IPS DF 4.7 (cell line): ENCODE measurements at regions not wholly inside any gene's neighbourhood (a gene's known extent, or its start where the extent isn't known, plus 50 kb on each side); places are given as distances from the start of the nearest gene placed in this dataset.

Experiments used
- DNase-seq: peaks from one replicate; pipeline ENCODE4 v3.0.0-alpha.2; 2013; ENCODE audit warnings: low spot score; ENCODE audit errors: extremely low read depth

- DNase-seq, result no peak
These were observed 1115.0 kb downstream of the VRK1 start for GRCh38 chr14:97912217-97912616.

GRCh38 chr14:97916100-97916499, 1118.9 kb downstream of the VRK1 start:
- no peak for DNase-seq

GRCh38 chr14:97916669-97917568, 1119.7 kb downstream of the VRK1 start:
- no peak for DNase-seq

GRCh38 chr14:97920201-97920600, 1123.0 kb downstream of the VRK1 start:
- no peak for DNase-seq

- no peak for DNase-seq
These were observed 1124.1 kb downstream of the VRK1 start for GRCh38 chr14:97921296-97921695.

GRCh38 chr14:97924922-97925613, 1127.9 kb downstream of the VRK1 start:
- DNase-seq, result no peak

- DNase-seq, result no peak
These were observed 1133.0 kb downstream of the VRK1 start for GRCh38 chr14:97930166-97930565.

- no peak for DNase-seq
These were observed 1134.1 kb downstream of the VRK1 start for GRCh38 chr14:97931273-97931672.

- no peak for DNase-seq
These were observed 1145.7 kb downstream of the VRK1 start for GRCh38 chr14:97942921-97943320.

GRCh38 chr14:97943619-97944018, 1146.4 kb downstream of the VRK1 start:
- DNase-seq, result no peak

- no peak for DNase-seq
These were observed 1147.2 kb downstream of the VRK1 start for GRCh38 chr14:97944380-97944779.

GRCh38 chr14:97945631-97946030, 1148.4 kb downstream of the VRK1 start:
- no peak for DNase-seq

- DNase-seq, result no peak
These were observed 1149.1 kb downstream of the VRK1 start for GRCh38 chr14:97946240-97946639.

GRCh38 chr14:97946641-97947040, 1149.5 kb downstream of the VRK1 start:
- DNase-seq, result no peak

GRCh38 chr14:97948841-97949240, 1151.7 kb downstream of the VRK1 start:
- no peak for DNase-seq

- DNase-seq, result no peak
These were observed 1159.6 kb downstream of the VRK1 start for GRCh38 chr14:97956581-97957340.

- DNase-seq, result no peak
These were observed 1162.1 kb downstream of the VRK1 start for GRCh38 chr14:97959251-97959650.

- no peak for DNase-seq
These were observed 1163.3 kb downstream of the VRK1 start for GRCh38 chr14:97960436-97960835.

GRCh38 chr14:97970222-97970621, 1173.0 kb downstream of the VRK1 start:
- no peak for DNase-seq

- no peak for DNase-seq
These were observed 1178.0 kb downstream of the VRK1 start for GRCh38 chr14:97975216-97975615.

- DNase-seq, result no peak
These were observed 1178.8 kb downstream of the VRK1 start for GRCh38 chr14:97975962-97976361.

GRCh38 chr14:97976861-97977260, 1179.7 kb downstream of the VRK1 start:
- DNase-seq, result no peak
